Activated B cell treated with CpG ODN at 0.5 μM for 24 hours (primary cell): ENCODE measurements at regions not wholly inside any gene's neighbourhood (a gene's known extent, or its start where the extent isn't known, plus 50 kb on each side); places are given as distances from the start of the nearest gene placed in this dataset.

ENCODE experiments used
- ATAC-seq: fragments of 200-7000 bp; cut with Tn5 transposase; one replicate; pipeline ENCODE4 v1.10.0; 2021; ENCODE audit warnings: low read depth, mild to moderate bottlenecking, moderate library complexity
- CTCF ChIA-PET: fragments of 350-600 bp; sonication (Branson Sonifier 250); formaldehyde crosslinking; loops from one replicate; lab custom pipeline; 2021; ENCODE audit warnings: antibody characterized with exemption; lab: Charles Lee
- POLR2A ChIA-PET: fragments of 350-600 bp; sonication (Branson Sonifier 250); formaldehyde crosslinking; loops from one replicate; lab custom pipeline; 2021; ENCODE audit warnings: antibody characterized with exemption; lab: Charles Lee
- DNase-seq: peaks from one replicate; pipeline ENCODE4 v3.0.0; 2022
- H3K27ac Mint-ChIP-seq: one replicate; pipeline ENCODE4 v1.8.0; 2020; ENCODE audit warnings: mixed read lengths
- H3K27me3 Mint-ChIP-seq: one replicate; pipeline ENCODE4 v1.8.0; 2021; ENCODE audit warnings: mixed read lengths
- H3K36me3 Mint-ChIP-seq: one replicate; pipeline ENCODE4 v1.8.0; 2021; ENCODE audit warnings: low read depth, mixed read lengths
- H3K4me1 Mint-ChIP-seq: one replicate; pipeline ENCODE4 v1.8.0; 2021; ENCODE audit warnings: mixed read lengths
- H3K4me3 Mint-ChIP-seq: one replicate; pipeline ENCODE4 v1.8.0; 2020; ENCODE audit warnings: mild to moderate bottlenecking, mixed read lengths
- H3K9me3 Mint-ChIP-seq: one replicate; pipeline ENCODE4 v1.8.0; 2020; ENCODE audit warnings: mixed read lengths
- CTCF ChIP-seq: fragments of 200-600 bp; IDR thresholded peaks from one replicate; pipeline ENCODE4 v1.8.0; 2022; ENCODE audit warnings: antibody characterized with exemption, mild to moderate bottlenecking
- intact Hi-C: fragments of 100-400 bp; cut with micrococcal nuclease; formaldehyde crosslinking; loops from one replicate; pipeline ENCODE4 v1.15.1; 2024

- ChIA-PET POLR2A (no interaction called here), CTCF (no interaction called here)
- no peak for TF ChIP-seq CTCF
- ATAC-seq, result no peak
- no peaks in the 10 kb centered on the region for H3K27me3 Mint-ChIP-seq
- intact Hi-C loops, result no loop called here
- no peaks in the 10 kb centered on the region for H3K4me1 Mint-ChIP-seq
- peaks cover 3% of the 10 kb centered on the region for H3K9me3 Mint-ChIP-seq
- H3K27ac Mint-ChIP-seq, result no peak overlapping the region
- H3K36me3 Mint-ChIP-seq, result no peaks in the 10 kb centered on the region
- no peak overlapping the region for H3K4me3 Mint-ChIP-seq
- no peak for DNase-seq
These were observed 61.3 kb upstream of the BICC1 start for GRCh38 chr10:58451193-58451889.

GRCh38 chr10:58453105-58453504 is 59.6 kb upstream of the BICC1 start:
- no peak for ATAC-seq
- no peak for TF ChIP-seq CTCF
- no peak for DNase-seq
- no peaks in the 10 kb centered on the region for H3K9me3 Mint-ChIP-seq
- H3K27ac Mint-ChIP-seq, result no peak overlapping the region
- POLR2A ChIA-PET, result no interaction called here
- CTCF ChIA-PET, result no interaction called here
- H3K36me3 Mint-ChIP-seq, result no peaks in the 10 kb centered on the region
- H3K4me1 Mint-ChIP-seq, result no peaks in the 10 kb centered on the region
- H3K27me3 Mint-ChIP-seq, result no peaks in the 10 kb centered on the region
- intact Hi-C loops, result no loop called here
- no peak overlapping the region for H3K4me3 Mint-ChIP-seq

GRCh38 chr10:58456179-58456578 is 56.5 kb upstream of the BICC1 start:
- DNase-seq (no peak), ATAC-seq (no peak)
- Mint-ChIP-seq H3K27me3 (no peaks in the 10 kb centered on the region), H3K36me3 (no peaks in the 10 kb centered on the region), H3K4me3 (no peak overlapping the region), H3K9me3 (no peaks in the 10 kb centered on the region), H3K4me1 (no peaks in the 10 kb centered on the region), H3K27ac (no peak overlapping the region)
- intact Hi-C loops, result no loop called here
- ChIA-PET POLR2A (no interaction called here), CTCF (no interaction called here)
- TF ChIP-seq CTCF, result no peak

GRCh38 chr10:58457761-58458616 is 54.7 kb upstream of the BICC1 start:
- H3K4me1 Mint-ChIP-seq, result no peaks in the 10 kb centered on the region
- H3K4me3 Mint-ChIP-seq, result no peak overlapping the region
- DNase-seq (no peak), ATAC-seq (no peak)
- peaks cover 2% of the 10 kb centered on the region for H3K9me3 Mint-ChIP-seq
- no peak for TF ChIP-seq CTCF
- H3K36me3 Mint-ChIP-seq, result no peaks in the 10 kb centered on the region
- intact Hi-C loops, result no loop called here
- ChIA-PET POLR2A (no interaction called here), CTCF (no interaction called here)
- H3K27ac Mint-ChIP-seq, result no peak overlapping the region
- H3K27me3 Mint-ChIP-seq, result no peaks in the 10 kb centered on the region

- TF ChIP-seq CTCF, result no peak
- no peak for DNase-seq
- Mint-ChIP-seq H3K4me1 (no peaks in the 10 kb centered on the region), H3K27me3 (no peaks in the 10 kb centered on the region), H3K36me3 (no peaks in the 10 kb centered on the region), H3K27ac (no peak overlapping the region), H3K4me3 (no peak overlapping the region), H3K9me3 (peaks cover 2% of the 10 kb centered on the region)
- POLR2A ChIA-PET, result no interaction called here
- CTCF ChIA-PET, result no interaction called here
- no peak for ATAC-seq
- intact Hi-C loops, result no loop called here
These were observed 53.6 kb upstream of the BICC1 start for GRCh38 chr10:58459069-58459468.
